ENCODE measurements at regions not wholly inside any gene's neighbourhood (a gene's known extent, or its start where the extent isn't known, plus 50 kb on each side); places are given as distances from the start of the nearest gene placed in this dataset.

GRCh38 chr20:10925767-10926166 is 252.0 kb upstream of the JAG1 start:
- TF ChIP-seq CTCF (conservative IDR thresholded peaks at IDR 0.05; ENCODE audit: low read depth, low read length) (no peak), POLR2A (IDR thresholded peaks at IDR 0.05; ENCODE audit: low read depth, low read length) (no peak), USF2 (IDR thresholded peaks at IDR 0.05; ENCODE audit: low read depth, low read length) (no peak), RAD21 (IDR thresholded peaks at IDR 0.05; ENCODE audit: low read length) (no peak), FOS (IDR thresholded peaks at IDR 0.05; ENCODE audit: low read depth, low read length) (no peak), BHLHE40 (IDR thresholded peaks at IDR 0.05; ENCODE audit: low read depth, low read length) (no peak), MXI1 (IDR thresholded peaks at IDR 0.05; ENCODE audit: borderline replicate concordance, low read depth, low read length) (no peak), CHD1 (IDR thresholded peaks at IDR 0.05; ENCODE audit: low read depth, low read length) (no peak), NFE2L2 (IDR thresholded peaks at IDR 0.05; ENCODE audit: low read depth, low read length) (no peak), MAFK (IDR thresholded peaks at IDR 0.05; ENCODE audit: low read depth, low read length) (no peak), SMC3 (IDR thresholded peaks at IDR 0.05; ENCODE audit: low read depth, low read length) (no peak)
- TF ChIP-seq, protein P1, sequence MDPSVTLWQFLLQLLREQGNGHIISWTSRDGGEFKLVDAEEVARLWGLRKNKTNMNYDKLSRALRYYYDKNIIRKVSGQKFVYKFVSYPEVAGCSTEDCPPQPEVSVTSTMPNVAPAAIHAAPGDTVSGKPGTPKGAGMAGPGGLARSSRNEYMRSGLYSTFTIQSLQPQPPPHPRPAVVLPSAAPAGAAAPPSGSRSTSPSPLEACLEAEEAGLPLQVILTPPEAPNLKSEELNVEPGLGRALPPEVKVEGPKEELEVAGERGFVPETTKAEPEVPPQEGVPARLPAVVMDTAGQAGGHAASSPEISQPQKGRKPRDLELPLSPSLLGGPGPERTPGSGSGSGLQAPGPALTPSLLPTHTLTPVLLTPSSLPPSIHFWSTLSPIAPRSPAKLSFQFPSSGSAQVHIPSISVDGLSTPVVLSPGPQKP (IDR thresholded peaks at IDR 0.05; ENCODE audit: borderline replicate concordance, low read depth, low read length), result no peak
